Astrocyte (in vitro differentiated cells and primary cell): ENCODE measurements at regions not wholly inside any gene's neighbourhood (a gene's known extent, or its start where the extent isn't known, plus 50 kb on each side); places are given as distances from the start of the nearest gene placed in this dataset.

ENCODE experiments used
- DNase-seq: peaks from one replicate; pipeline ENCODE4 v3.0.0-alpha.2; 2010; ENCODE audit warnings: low read depth
- FAIRE-seq: peaks from 2 replicates; lab custom pipeline; 2011; peaks lifted over from hg19 to GRCh38; lab: Jason Lieb, UNC
- H2AFZ ChIP-seq: 2 replicates; pipeline ENCODE4 v1.6.0; 2012; ENCODE audit warnings: low read depth, low read length, inconsistent platforms
- H3K27ac ChIP-seq: 2 replicates; pipeline ENCODE4 v1.5.1; 2011; ENCODE audit warnings: low read depth, low read length, inconsistent platforms
- H3K27me3 ChIP-seq: 2 replicates; pipeline ENCODE4 v1.6.0; 2011; ENCODE audit warnings: low read length, inconsistent platforms; ENCODE audit not compliant: insufficient read depth
- H3K36me3 ChIP-seq: 2 replicates; pipeline ENCODE4 v1.5.1; 2011; ENCODE audit warnings: low read length, inconsistent platforms; ENCODE audit not compliant: insufficient read depth
- H3K4me1 ChIP-seq: 2 replicates; pipeline ENCODE4 v1.5.1; 2011; ENCODE audit warnings: low read length, inconsistent platforms; ENCODE audit not compliant: insufficient read depth
- H3K4me2 ChIP-seq: 2 replicates; pipeline ENCODE4 v1.6.0; 2012; ENCODE audit warnings: low read length, inconsistent platforms
- H3K4me3 ChIP-seq: 2 replicates; pipeline ENCODE4 v1.5.1; 2011; ENCODE audit warnings: low read depth, mild to moderate bottlenecking, low read length, inconsistent platforms; ENCODE audit not compliant: insufficient read depth
- H3K79me2 ChIP-seq: 2 replicates; pipeline ENCODE4 v1.6.0; 2012; ENCODE audit warnings: mild to moderate bottlenecking, low read length, inconsistent platforms; ENCODE audit not compliant: insufficient read depth
- H3K9ac ChIP-seq: 2 replicates; pipeline ENCODE4 v1.6.0; 2012; ENCODE audit warnings: mild to moderate bottlenecking, low read length, inconsistent platforms
- H3K9me3 ChIP-seq: 2 replicates; pipeline ENCODE4 v1.5.1; 2012; ENCODE audit warnings: low read depth, mild to moderate bottlenecking, low read length, inconsistent platforms; ENCODE audit not compliant: insufficient read depth
- H4K20me1 ChIP-seq: 2 replicates; pipeline ENCODE4 v1.6.0; 2012; ENCODE audit warnings: low read length, inconsistent platforms; ENCODE audit not compliant: insufficient read depth
- H3K27ac Mint-ChIP-seq: one replicate; pipeline ENCODE4 v1.8.0; 2021; ENCODE audit warnings: mild to moderate bottlenecking, mixed read lengths; ENCODE audit not compliant: unreplicated experiment
- H3K27me3 Mint-ChIP-seq: one replicate; pipeline ENCODE4 v1.8.0; 2021; ENCODE audit warnings: low read depth, mixed read lengths; ENCODE audit not compliant: unreplicated experiment
- H3K36me3 Mint-ChIP-seq: one replicate; pipeline ENCODE4 v1.8.0; 2021; ENCODE audit warnings: low read depth, mixed read lengths; ENCODE audit not compliant: unreplicated experiment
- H3K4me1 Mint-ChIP-seq: one replicate; pipeline ENCODE4 v1.8.0; 2021; ENCODE audit warnings: low read depth, mixed read lengths; ENCODE audit not compliant: unreplicated experiment
- H3K4me3 Mint-ChIP-seq: one replicate; pipeline ENCODE4 v1.8.0; 2021; ENCODE audit warnings: mild to moderate bottlenecking, moderate library complexity, mixed read lengths; ENCODE audit not compliant: unreplicated experiment
- H3K9me3 Mint-ChIP-seq: one replicate; pipeline ENCODE4 v1.8.0; 2021; ENCODE audit warnings: mild to moderate bottlenecking, mixed read lengths; ENCODE audit not compliant: unreplicated experiment
- CTCF ChIP-seq: IDR thresholded peaks from 2 replicates; pipeline ENCODE4 v1.5.1; 2011; ENCODE audit warnings: low read depth, mild to moderate bottlenecking, inconsistent platforms, low read length, moderate library complexity; ENCODE audit not compliant: insufficient read depth
- EZH2 ChIP-seq: IDR thresholded peaks from 2 replicates; pipeline ENCODE4 v1.6.1; 2012; ENCODE audit warnings: mild to moderate bottlenecking, low read length, inconsistent platforms; ENCODE audit not compliant: insufficient read depth

- H3K9me3 ChIP-seq = no peaks in the 10 kb centered on the region
- no peak overlapping the region for H3K9ac ChIP-seq
- no peak overlapping the region for H2AFZ ChIP-seq
- Mint-ChIP-seq H3K4me3 (no peak overlapping the region), H3K36me3 (no peaks in the 10 kb centered on the region), H3K9me3 (no peaks in the 10 kb centered on the region), H3K27ac (no peak overlapping the region), H3K27me3 (no peaks in the 10 kb centered on the region), H3K4me1 (no peaks in the 10 kb centered on the region)
- H3K4me1 ChIP-seq = no peaks in the 10 kb centered on the region
- H3K4me2 ChIP-seq = no peak overlapping the region
- FAIRE-seq (no peak), DNase-seq (no peak)
- no peaks in the 10 kb centered on the region for H3K79me2 ChIP-seq
- no peaks in the 10 kb centered on the region for H3K36me3 ChIP-seq
- H3K27me3 ChIP-seq = no peaks in the 10 kb centered on the region
- no peak overlapping the region for H3K4me3 ChIP-seq
- H4K20me1 ChIP-seq = no peaks in the 10 kb centered on the region
- TF ChIP-seq EZH2 = no peak
- TF ChIP-seq CTCF = no peak
- no peak overlapping the region for H3K27ac ChIP-seq
Measured at GRCh38 chr4:164224871-164225270, 529.1 kb upstream of the SMIM31 start.

DNA sequence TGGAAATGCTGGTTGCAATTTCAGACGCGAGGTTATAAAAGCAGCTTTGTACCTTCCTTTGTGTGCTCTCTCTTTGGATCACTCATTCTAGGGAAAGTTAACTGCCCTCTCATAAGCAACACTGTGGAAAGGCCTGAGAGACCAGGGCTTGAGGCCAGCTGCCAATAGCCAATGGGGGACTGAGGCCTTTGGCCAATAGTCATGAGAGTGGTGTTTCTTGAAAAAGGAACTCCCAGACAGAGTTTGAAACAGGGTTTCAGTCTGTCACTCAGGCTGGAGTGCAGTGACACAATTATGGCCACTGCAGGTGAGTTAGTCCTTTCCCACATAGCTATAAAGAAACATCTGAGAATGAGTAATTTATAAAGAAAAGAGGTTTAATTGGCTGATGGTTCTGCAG is 524.7 kb upstream of the SMIM31 start:
- DNase-seq = no peak
- H2AFZ ChIP-seq = no peak overlapping the region
- FAIRE-seq = no peak
- no peaks in the 10 kb centered on the region for H3K9me3 ChIP-seq
- no peak overlapping the region for H3K27ac ChIP-seq
- H3K27me3 Mint-ChIP-seq = no peaks in the 10 kb centered on the region
- no peaks in the 10 kb centered on the region for H3K36me3 Mint-ChIP-seq
- H3K27ac Mint-ChIP-seq = no peak overlapping the region
- H3K27me3 ChIP-seq = no peaks in the 10 kb centered on the region
- H3K4me1 Mint-ChIP-seq = no peaks in the 10 kb centered on the region
- H3K36me3 ChIP-seq = no peaks in the 10 kb centered on the region
- no peak for TF ChIP-seq CTCF
- TF ChIP-seq EZH2 = no peak
- H4K20me1 ChIP-seq = no peaks in the 10 kb centered on the region
- no peak overlapping the region for H3K4me3 ChIP-seq
- H3K4me1 ChIP-seq = no peaks in the 10 kb centered on the region
- H3K4me3 Mint-ChIP-seq = no peak overlapping the region
- no peak overlapping the region for H3K4me2 ChIP-seq
- H3K79me2 ChIP-seq = no peaks in the 10 kb centered on the region
- no peak overlapping the region for H3K9ac ChIP-seq
- no peaks in the 10 kb centered on the region for H3K9me3 Mint-ChIP-seq

DNA sequence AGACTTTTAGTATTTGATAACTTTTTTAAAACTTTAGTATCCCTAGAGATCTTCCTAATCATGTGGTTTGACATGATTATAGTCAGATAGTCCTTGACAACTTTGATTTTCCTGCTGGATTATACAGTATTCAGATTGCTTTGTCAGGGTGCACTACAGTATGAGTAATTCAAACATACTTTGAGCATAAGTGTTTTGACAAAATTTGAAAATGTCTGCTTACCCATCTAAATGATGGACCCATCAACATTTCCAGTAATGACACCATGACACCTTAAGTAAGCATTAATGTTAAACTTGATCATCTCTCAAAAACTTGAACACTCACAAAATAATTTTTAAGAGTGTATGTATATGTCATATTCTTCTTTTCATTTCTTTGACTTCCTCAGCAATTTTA is 514.5 kb upstream of the SMIM31 start:
- H3K27me3 Mint-ChIP-seq = no peaks in the 10 kb centered on the region
- no peaks in the 10 kb centered on the region for H3K36me3 Mint-ChIP-seq
- no peak overlapping the region for H3K27ac Mint-ChIP-seq
- no peaks in the 10 kb centered on the region for H3K4me1 ChIP-seq
- no peaks in the 10 kb centered on the region for H3K79me2 ChIP-seq
- H3K9me3 Mint-ChIP-seq = no peaks in the 10 kb centered on the region
- no peak overlapping the region for H3K9ac ChIP-seq
- H2AFZ ChIP-seq = no peak overlapping the region
- H3K36me3 ChIP-seq = no peaks in the 10 kb centered on the region
- no peaks in the 10 kb centered on the region for H3K4me1 Mint-ChIP-seq
- no peak overlapping the region for H3K4me2 ChIP-seq
- H3K27ac ChIP-seq = no peak overlapping the region
- DNase-seq (no peak), FAIRE-seq (no peak)
- no peaks in the 10 kb centered on the region for H3K9me3 ChIP-seq
- no peak overlapping the region for H3K4me3 ChIP-seq
- H3K27me3 ChIP-seq = no peaks in the 10 kb centered on the region
- no peaks in the 10 kb centered on the region for H4K20me1 ChIP-seq
- no peak for TF ChIP-seq CTCF
- no peak for TF ChIP-seq EZH2
- H3K4me3 Mint-ChIP-seq = no peak overlapping the region
